GM12873 (cell line): ENCODE measurements at regions not wholly inside any gene's neighbourhood (a gene's known extent, or its start where the extent isn't known, plus 50 kb on each side); places are given as distances from the start of the nearest gene placed in this dataset.

Experiments used
- CTCF ChIP-seq: IDR thresholded peaks from 2 replicates; pipeline ENCODE4 v1.5.1; 2012; ENCODE audit warnings: low read depth, mild to moderate bottlenecking, moderate library complexity, low read length, control low read depth; ENCODE audit not compliant: insufficient read depth; ENCODE audit errors: missing control alignments

- no peak for TF ChIP-seq CTCF
Observed at GRCh38 chr12:82300611-82301010, 57.6 kb downstream of the CCDC59 start.

DNA sequence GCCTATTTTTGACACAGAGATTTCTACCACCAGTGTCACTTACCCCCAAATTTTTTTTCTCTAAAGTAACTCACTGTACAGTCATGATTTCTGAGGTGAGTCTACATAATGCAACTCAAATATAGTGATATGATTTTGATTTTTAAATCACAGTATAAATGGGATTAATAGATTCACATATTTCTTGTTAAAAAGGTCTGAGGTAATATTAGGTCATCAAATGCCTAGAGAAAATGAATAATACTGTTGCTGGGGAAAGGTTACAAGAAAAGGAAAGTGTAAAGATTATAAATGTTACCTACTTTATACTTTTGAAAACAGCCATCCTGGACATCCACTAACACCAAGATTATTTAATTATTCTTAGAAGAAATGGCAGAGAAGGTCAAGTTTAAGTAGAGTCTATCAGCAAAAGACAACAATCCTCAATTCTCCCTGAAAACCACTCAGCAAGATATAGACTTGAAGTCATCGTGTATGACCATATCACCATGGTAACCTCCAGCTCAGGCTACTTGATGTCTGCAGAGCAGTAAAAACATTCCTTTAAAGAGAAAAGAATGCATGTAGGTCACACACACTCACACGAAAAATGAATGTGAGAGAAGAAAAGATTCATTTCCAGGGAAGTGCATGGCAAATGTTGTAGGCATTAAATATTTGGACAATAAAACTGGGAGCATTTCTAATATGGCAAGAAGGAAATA, 58.7 kb downstream of the CCDC59 start:
- TF ChIP-seq CTCF = no peak

- no peak for TF ChIP-seq CTCF
Observed at GRCh38 chr12:82290415-82290814, 67.8 kb downstream of the CCDC59 start.

- no peak for TF ChIP-seq CTCF
Observed at GRCh38 chr12:82279536-82280058, 78.6 kb downstream of the CCDC59 start.

DNA sequence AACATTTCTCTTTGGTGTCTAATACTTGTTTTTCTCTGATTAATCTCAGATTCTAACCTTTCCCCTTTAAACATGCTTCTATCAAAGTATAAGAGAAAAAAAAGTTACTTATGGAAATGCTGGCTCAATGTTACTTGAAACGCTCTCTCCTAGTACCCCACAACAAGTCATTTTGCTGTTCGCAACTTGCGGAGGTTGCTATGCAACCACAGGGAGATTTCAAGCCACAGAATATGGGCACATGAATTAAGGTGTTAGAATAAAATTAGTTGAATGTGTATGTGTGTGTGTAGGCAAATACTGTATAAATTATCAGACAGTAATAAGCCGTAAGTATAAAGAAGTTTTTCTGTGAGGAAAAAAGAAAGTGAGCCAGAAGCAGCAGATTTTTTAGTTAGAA, 80.6 kb downstream of the CCDC59 start:
- TF ChIP-seq CTCF = no peak

DNA sequence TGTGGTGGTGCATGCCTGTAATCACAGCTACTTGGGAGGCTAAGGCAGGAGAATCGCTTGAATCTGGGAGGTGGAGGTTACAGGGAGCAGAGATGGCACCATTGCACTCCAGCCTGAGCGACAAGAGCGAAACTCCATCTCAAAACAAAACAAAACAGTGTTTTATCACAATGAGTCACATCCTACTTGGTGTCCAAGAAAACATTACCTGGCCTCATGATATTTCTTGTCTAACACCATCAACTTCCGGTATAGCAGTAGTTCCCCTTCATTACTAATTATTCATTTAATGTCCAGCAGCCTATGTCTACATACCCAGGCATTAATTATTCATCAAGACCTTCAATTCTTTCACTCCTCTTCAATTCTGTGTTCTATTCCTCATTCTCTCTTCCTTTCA, 115.5 kb downstream of the CCDC59 start:
- no peak for TF ChIP-seq CTCF

- TF ChIP-seq CTCF = no peak
Observed at GRCh38 chr12:82225871-82226270, 132.3 kb downstream of the CCDC59 start.
